Suprapubic skin (tissue), 4 donors: ENCODE measurements at regions not wholly inside any gene's neighbourhood (a gene's known extent, or its start where the extent isn't known, plus 50 kb on each side); places are given as distances from the start of the nearest gene placed in this dataset.

Experiments
- DNase-seq, 2 donors: peaks; one replicate each; pipeline ENCODE4 v3.0.0-alpha.2; 2019; ENCODE audit warnings: low spot score in 2 of 2
- H3K27ac ChIP-seq: fragments of 200-600 bp; sonication (generic); one replicate; pipeline ENCODE4 v1.5.1; 2019
- H3K27me3 ChIP-seq: fragments of 200-600 bp; sonication (generic); one replicate; pipeline ENCODE4 v1.5.1; 2019
- H3K36me3 ChIP-seq: fragments of 200-600 bp; sonication (generic); one replicate; pipeline ENCODE4 v1.5.1; 2019
- H3K4me1 ChIP-seq: fragments of 200-600 bp; sonication (generic); one replicate; pipeline ENCODE4 v1.5.1; 2019
- H3K4me3 ChIP-seq: fragments of 200-600 bp; sonication (generic); one replicate; pipeline ENCODE4 v1.5.1; 2019; ENCODE audit warnings: mild to moderate bottlenecking
- H3K9me3 ChIP-seq: fragments of 200-600 bp; sonication (generic); one replicate; pipeline ENCODE4 v1.5.1; 2019
- EP300 ChIP-seq: sonication (generic); formaldehyde crosslinking; IDR thresholded peaks from one replicate; pipeline ENCODE4 v1.6.1; 2017; ENCODE audit warnings: antibody characterized with exemption
- POLR2A ChIP-seq, 2 donors: fragments of 450-650 bp; IDR thresholded peaks; one replicate each; pipeline ENCODE4 v1.6.1; 2017; ENCODE audit warnings: antibody characterized with exemption in 2 of 2, mild to moderate bottlenecking in 2 of 2, moderate library complexity in 2 of 2
- POLR2AphosphoS5 ChIP-seq, 3 donors: sonication (generic); formaldehyde crosslinking; IDR thresholded peaks; one replicate each; pipeline ENCODE4 v1.6.1; 2017; ENCODE audit warnings: antibody characterized with exemption in 3 of 3
- WGBS: methylation state at CpG from one replicate; pipeline ENCODE4 v1.1.5; 2018; 5-methylcytosine and 5-hydroxymethylcytosine counted together
- TF ChIP-seq, protein P1 (sequence below), 2 donors: fragments of 200-600 bp in 1 of 2; fragments of 450-650 bp in 1 of 2; sonication (generic) in 1 of 2; IDR thresholded peaks; one replicate each; pipeline ENCODE4 v1.5.1; 2016 to 2019; ENCODE audit warnings: antibody characterized with exemption in 2 of 2, mild to moderate bottlenecking in 1 of 2, moderate library complexity in 1 of 2

DNA sequence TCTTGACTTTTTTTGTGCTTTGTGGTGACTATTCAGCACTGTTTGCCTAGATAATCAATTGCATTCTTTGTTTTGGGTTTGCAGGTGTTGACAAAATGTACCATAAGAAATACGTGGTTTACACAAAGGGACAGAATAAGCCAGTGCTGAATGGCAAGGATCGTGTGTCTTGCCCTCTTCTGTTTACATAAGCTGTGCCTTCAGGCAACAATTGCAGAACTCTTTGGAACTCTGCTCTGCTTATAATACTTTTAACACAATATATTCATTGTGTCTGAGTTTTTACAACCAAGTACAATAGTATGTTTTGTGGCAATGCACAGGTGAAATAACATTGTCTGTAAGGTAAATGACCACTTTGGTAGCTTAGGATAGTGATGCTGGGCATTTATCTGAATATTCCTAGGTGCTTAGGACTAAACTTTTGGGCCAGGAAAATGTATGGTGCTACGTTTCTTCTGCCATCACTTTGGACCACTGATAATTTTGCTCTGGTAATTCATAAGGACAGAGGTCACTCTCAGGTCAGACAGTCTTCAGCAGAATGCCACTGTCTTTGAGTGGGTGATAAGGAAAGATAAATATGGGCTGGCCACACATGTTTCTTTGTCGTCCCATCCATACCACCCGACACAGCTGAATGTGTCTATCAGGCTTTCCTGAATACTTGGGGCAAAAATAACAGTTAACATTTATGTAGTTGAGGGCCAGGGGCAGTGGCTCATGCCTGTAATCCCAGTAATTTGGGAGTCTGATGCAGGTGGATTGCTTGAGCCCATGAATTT lies 344.6 kb upstream of the IMPG1 start:
- Histone ChIP-seq H3K4me3 (no peak overlapping the region), H3K27me3 (no peaks in the 10 kb centered on the region), H3K27ac (no peak overlapping the region), H3K4me1 (no peaks in the 10 kb centered on the region), H3K9me3 (no peaks in the 10 kb centered on the region), H3K36me3 (no peaks in the 10 kb centered on the region)
- no peak for DNase-seq
- TF ChIP-seq EP300 (no peak), POLR2AphosphoS5 (IDR thresholded peaks at IDR 0.05) (no peak), POLR2A (IDR thresholded peaks at IDR 0.05) (no peak)
- TF ChIP-seq, protein P1, sequence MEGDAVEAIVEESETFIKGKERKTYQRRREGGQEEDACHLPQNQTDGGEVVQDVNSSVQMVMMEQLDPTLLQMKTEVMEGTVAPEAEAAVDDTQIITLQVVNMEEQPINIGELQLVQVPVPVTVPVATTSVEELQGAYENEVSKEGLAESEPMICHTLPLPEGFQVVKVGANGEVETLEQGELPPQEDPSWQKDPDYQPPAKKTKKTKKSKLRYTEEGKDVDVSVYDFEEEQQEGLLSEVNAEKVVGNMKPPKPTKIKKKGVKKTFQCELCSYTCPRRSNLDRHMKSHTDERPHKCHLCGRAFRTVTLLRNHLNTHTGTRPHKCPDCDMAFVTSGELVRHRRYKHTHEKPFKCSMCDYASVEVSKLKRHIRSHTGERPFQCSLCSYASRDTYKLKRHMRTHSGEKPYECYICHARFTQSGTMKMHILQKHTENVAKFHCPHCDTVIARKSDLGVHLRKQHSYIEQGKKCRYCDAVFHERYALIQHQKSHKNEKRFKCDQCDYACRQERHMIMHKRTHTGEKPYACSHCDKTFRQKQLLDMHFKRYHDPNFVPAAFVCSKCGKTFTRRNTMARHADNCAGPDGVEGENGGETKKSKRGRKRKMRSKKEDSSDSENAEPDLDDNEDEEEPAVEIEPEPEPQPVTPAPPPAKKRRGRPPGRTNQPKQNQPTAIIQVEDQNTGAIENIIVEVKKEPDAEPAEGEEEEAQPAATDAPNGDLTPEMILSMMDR (IDR thresholded peaks at IDR 0.05) = no peak
- 38% methylated on average over 5 of the region's 5 CpGs for WGBS

DNA sequence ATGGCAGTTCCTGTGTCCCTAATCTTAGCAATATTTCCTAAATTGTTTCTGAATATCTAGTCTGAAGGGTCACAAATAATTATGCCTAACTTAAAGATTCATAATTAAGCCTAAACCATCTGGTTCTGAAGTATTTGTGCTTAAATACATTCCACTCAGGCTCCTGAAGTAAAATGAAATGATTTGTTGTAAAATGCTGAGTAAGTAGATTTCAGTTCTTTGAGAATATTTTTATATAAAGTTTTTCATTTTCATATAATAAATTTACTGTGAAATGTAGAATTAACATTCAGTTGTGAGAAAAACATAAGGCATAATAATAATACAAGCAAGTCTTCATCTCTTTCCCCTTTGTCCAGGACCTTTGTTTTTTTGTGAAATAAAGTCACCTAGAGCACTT lies 330.6 kb upstream of the IMPG1 start:
- H3K4me3 ChIP-seq = no peak overlapping the region
- no peak overlapping the region for H3K27ac ChIP-seq
- no peaks in the 10 kb centered on the region for H3K27me3 ChIP-seq
- TF ChIP-seq, protein P1 (IDR thresholded peaks at IDR 0.05) = no peak
- TF ChIP-seq EP300 = no peak
- TF ChIP-seq POLR2AphosphoS5 (IDR thresholded peaks at IDR 0.05) = no peak
- TF ChIP-seq POLR2A (IDR thresholded peaks at IDR 0.05) = no peak
- no peak for DNase-seq
- H3K36me3 ChIP-seq = no peaks in the 10 kb centered on the region
- H3K4me1 ChIP-seq = no peaks in the 10 kb centered on the region
- peaks cover 6% of the 10 kb centered on the region for H3K9me3 ChIP-seq

DNA sequence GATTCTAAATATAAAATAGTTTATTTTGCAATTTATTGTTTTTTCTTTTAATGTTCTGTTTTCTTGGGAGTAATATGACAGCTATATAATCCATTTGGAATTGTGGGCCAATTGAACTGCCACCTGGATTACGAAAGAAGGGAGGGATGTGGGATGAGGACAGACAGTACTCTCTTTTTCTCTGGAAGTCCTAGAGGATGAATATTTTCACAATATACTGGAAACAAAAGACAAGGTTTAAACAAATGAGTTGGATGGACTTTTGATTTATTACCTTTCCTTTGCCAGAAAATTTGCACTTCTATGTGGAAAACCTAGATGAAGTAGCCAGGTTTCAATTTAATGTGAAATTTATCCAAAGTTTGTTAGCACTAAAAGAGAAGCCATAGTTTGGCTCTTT lies 325.5 kb upstream of the IMPG1 start:
- TF ChIP-seq POLR2A (IDR thresholded peaks at IDR 0.05) (no peak), EP300 (no peak), POLR2AphosphoS5 (IDR thresholded peaks at IDR 0.05) (no peak)
- TF ChIP-seq, protein P1 (IDR thresholded peaks at IDR 0.05) = no peak
- Histone ChIP-seq H3K36me3 (no peaks in the 10 kb centered on the region), H3K4me3 (no peak overlapping the region), H3K9me3 (no peaks in the 10 kb centered on the region), H3K27ac (no peak overlapping the region), H3K4me1 (no peaks in the 10 kb centered on the region), H3K27me3 (no peaks in the 10 kb centered on the region)
- 81% methylated on average over 1 of the region's 1 CpG for WGBS
- DNase-seq = no peak

DNA sequence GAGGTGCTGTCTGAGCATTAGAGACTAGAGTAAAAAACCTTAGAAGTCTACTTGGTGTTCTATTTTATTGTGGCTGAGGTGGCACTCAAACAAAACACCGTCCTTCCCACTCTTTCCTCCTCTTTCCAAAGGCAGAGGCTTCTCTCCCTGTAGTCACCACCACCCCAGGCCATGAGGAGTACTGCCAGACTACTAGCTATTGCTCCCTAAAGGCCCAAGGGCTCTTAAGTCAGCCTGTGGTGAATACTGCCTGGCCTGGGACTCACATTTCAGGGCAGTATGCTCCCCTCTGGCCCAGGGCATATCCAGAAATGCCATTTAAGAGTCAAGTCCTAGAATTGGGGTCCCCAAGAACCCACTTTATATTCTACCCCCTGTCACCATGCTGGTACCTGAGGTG lies 309.7 kb upstream of the IMPG1 start:
- no peak overlapping the region for H3K27ac ChIP-seq
- no peaks in the 10 kb centered on the region for H3K36me3 ChIP-seq
- H3K9me3 ChIP-seq = peaks cover 8% of the 10 kb centered on the region
- no peak overlapping the region for H3K4me3 ChIP-seq
- H3K4me1 ChIP-seq = no peaks in the 10 kb centered on the region
- no peak for DNase-seq
- WGBS = 67% methylated on average over 1 of the region's 1 CpG
- TF ChIP-seq POLR2AphosphoS5 (IDR thresholded peaks at IDR 0.05) (no peak), EP300 (no peak), POLR2A (IDR thresholded peaks at IDR 0.05) (no peak)
- TF ChIP-seq, protein P1 (IDR thresholded peaks at IDR 0.05) = no peak
- no peaks in the 10 kb centered on the region for H3K27me3 ChIP-seq

DNA sequence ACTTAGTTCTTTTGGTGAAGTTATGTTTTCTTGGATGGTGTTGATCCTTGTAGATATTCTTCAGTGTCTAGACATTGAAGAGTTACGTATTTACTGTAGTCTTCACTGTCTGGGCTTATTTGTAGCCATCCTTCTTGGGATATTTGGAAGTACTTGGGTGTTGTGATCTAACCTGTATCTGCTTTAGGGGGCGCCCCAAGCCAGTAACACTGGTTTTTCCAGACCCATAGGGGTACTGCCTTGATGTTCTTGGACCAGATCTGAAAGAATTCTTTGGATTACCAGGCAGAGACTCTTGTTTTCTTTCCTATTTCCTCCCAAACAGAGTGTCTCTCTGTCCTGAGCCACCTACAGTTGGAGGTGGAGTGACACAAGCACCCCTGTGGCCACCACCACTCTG lies 309.1 kb upstream of the IMPG1 start:
- no peak overlapping the region for H3K4me3 ChIP-seq
- DNase-seq = no peak
- H3K27ac ChIP-seq = no peak overlapping the region
- no peaks in the 10 kb centered on the region for H3K27me3 ChIP-seq
- TF ChIP-seq POLR2A (IDR thresholded peaks at IDR 0.05) = no peak
- no peaks in the 10 kb centered on the region for H3K36me3 ChIP-seq
- H3K9me3 ChIP-seq = peaks cover 8% of the 10 kb centered on the region
- WGBS = 72% methylated on average over 2 of the region's 2 CpGs
- no peaks in the 10 kb centered on the region for H3K4me1 ChIP-seq

DNA sequence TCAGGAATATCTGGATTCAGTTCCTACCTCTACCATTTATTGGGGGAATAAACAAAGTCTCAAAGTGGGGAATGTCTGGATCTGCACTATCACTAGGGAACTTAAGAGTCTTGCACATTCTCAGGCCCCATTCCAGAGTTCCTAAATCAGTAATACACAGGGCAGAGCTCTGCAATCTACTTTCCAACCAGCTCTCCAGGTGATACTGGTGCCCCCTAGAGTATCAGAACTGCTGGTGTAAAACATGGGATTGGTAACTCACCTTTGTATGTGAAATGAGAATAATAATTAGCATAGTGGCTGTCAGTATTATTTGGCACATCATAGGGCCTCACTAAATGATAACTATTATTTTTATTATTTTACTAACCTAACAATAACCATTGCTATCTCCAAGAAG lies 278.8 kb upstream of the IMPG1 start:
- no peak for DNase-seq
- Histone ChIP-seq H3K36me3 (no peaks in the 10 kb centered on the region), H3K27me3 (no peaks in the 10 kb centered on the region), H3K27ac (no peak overlapping the region), H3K4me1 (no peaks in the 10 kb centered on the region), H3K4me3 (no peak overlapping the region), H3K9me3 (no peaks in the 10 kb centered on the region)
- TF ChIP-seq, protein P1 (IDR thresholded peaks at IDR 0.05) = no peak
- no peak for TF ChIP-seq POLR2A (IDR thresholded peaks at IDR 0.05)
- TF ChIP-seq EP300 = no peak
- no peak for TF ChIP-seq POLR2AphosphoS5 (IDR thresholded peaks at IDR 0.05)
